GM18870 (cell line): ENCODE measurements at regions not wholly inside any gene's neighbourhood (a gene's known extent, or its start where the extent isn't known, plus 50 kb on each side); places are given as distances from the start of the nearest gene placed in this dataset.

ENCODE experiments used
- ATAC-seq: cut with Tn5 transposase; IDR thresholded peaks from one replicate; pipeline ENCODE4 v1.9.1; 2021; ENCODE audit warnings: moderate library complexity; ENCODE audit not compliant: unreplicated experiment

DNA sequence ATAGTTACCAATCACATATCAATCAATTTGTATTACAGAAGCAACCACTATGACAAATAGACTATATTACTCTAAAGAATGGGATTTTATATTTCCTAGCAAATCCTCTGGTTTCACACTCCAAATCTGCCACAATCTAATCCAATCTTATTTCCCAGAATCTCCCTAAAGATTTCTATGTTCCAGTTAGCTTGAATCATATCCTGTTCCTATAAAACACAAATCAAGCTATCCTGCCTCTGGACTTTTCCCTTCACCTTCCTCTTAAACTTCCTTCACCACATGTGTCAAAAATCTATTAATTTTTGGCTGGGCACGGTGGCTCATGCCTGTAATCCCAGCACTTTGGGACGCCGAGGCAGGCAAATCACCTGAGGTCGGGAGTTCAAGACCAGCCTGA is 50.0 kb downstream of the PIK3C2A start:
- no peak for ATAC-seq

DNA sequence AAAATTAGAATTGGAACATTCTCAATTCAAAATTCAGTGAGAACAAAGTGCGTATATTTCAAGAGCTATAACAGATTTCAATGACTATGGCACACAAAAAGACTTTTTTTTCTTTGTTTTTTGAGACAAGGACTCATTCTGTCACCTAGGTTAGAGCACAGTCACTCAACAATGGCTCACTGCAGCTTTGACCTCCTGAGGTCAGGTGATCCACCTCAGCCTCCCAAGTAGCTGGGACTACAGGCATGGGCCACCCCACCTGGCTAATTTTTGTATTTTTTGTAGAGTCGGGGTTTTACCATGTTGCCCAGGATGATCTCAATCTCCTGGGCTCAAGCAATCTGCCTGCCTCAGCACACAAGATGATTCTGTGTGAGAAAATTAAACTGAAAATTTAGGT is 51.5 kb downstream of the PIK3C2A start:
- ATAC-seq, result no peak

DNA sequence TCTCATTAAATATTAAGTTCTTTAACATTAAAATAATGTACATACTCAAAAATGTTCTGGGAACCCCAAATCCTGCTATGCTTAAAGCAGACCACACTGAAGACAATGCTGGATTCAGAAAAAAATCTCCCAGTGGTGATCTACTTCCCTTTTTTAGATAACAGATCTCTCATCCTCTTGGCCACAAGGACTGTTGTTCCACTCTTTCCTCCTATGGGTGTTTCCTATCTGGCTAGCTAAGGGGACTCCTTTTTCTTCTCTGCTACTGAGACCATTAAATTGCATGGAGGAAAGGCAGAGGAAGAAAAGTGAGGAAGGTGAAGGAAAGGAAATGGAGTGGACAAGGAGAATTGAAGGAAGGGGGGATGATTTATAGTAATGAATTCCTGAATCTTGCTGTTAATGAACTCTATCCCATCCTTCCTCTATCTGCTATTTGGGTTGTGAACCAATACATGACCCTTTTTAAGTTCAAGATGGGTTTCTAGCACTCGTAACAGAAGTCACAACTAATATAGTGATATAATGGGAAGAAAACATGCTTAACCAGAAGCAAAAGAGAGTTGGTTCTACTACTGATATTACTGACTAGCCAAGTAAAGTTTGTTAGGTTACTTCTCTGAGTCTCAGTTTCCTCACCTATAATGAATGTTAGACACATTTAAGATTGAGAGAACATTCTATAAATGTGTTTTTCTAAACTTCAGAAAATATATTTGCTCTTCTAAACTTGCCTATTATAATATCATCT is 53.2 kb downstream of the PIK3C2A start:
- ATAC-seq, result peak; percentile 49

DNA sequence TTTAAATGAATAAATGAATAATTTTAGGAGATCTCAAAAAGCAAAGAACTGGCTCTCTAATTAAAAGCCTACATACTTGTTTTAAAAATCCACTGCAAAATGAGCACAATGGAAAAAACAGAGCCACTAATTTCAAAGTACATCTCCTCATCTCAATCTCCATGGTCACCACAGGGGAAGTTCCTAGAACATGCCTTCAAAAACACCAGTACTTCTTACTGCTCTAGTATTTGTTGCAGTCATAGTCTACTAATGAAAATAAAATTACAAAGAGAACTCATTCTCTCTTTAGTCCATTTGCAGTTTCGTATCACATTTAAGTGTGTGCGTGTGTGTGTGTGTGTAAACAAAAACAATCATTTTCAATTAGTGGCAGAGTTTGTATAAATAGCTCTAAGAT is 54.0 kb downstream of the PIK3C2A start:
- ATAC-seq, result no peak

DNA sequence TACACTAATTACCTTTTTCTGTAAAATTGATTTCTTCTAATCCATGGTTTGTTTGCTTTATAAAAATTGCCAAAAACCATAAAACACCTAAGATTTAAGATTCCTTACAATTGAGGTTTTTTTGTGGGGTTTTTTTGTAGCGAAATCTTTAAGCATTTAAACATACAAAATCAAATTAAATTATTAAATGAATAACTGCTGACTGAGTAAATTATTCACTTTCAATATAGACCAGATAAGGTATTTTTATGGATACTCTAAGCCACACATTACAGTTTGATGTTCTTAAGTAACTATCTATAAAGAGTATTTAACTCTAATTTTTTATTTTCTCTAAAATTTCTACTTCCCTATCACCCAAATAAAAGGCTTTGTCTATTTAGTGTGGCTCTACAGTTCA is 55.5 kb downstream of the PIK3C2A start:
- no peak for ATAC-seq

DNA sequence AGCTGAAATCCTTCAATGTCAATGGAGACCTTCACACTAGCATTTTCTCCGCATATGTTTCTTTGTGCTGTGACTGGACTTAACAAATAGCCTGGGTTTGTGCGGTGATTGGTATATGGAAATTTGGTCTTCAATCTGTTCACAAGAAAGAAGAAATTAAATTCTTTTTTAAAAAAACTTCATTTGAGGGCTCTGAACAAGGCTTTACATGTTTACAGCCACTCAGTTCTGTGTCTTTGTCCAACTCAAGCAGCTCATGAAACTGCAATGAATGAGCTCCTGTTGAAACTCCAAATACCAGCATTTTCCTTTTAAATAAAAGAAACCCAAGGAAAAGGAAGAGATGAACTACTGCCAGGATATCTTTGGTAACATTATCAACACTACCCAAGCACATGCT is 57.3 kb downstream of the PIK3C2A start:
- ATAC-seq, result no peak

DNA sequence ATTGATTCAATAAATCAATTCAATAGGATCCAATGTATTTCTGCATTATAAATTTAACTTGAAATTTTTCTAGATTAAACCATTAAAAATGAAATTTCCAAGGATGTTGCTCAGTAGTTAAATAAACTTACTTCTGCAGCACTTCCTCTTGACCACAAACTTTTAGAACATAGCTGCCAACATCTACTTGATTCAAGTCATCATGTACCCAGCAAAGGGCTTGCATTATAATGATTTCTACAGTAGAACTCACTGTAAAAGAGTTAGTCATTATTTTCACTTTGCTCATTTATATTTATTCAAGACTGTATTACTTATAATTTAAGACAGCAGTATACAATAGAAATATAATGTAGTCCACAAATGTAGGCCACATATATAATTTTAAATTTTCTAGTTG is 59.2 kb downstream of the PIK3C2A start:
- ATAC-seq, result no peak

DNA sequence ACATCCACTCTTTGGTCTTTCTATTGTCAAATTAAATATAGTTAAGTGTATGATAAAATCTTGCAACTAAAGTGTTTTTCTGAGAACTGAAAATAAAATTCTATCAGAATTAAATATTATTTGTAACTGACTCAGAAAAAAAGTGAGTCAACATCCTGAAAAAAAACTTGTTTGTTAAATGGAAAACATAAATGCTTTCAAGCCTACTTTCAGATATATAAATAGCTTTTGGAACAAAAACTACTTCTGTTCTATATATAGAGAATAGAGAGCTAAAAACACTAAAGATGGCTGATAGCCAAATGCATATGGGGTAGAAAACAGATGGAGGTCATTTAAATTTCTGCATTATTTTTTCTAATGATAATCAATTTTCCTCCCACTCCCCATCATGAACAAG is 61.8 kb downstream of the PIK3C2A start:
- ATAC-seq, result no peak

DNA sequence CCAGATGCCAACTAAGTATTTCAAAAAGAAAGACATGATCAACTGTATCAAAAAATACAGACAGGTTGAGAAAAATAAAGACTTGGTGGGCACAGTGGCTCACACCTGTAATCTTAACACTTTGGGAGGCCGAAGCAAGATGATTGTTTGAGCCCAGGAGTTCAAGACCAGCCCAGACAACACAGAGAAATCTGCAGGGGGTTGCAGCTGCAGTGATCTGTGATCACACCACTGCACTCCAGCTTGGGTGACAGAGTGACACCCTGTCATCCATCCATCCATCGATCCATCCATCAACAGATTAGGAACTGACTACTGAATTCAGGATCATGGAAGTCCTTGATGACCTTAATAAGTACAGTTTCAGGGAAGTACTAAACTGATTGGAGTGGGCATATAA is 65.0 kb upstream of the RPS13 start:
- no peak for ATAC-seq

DNA sequence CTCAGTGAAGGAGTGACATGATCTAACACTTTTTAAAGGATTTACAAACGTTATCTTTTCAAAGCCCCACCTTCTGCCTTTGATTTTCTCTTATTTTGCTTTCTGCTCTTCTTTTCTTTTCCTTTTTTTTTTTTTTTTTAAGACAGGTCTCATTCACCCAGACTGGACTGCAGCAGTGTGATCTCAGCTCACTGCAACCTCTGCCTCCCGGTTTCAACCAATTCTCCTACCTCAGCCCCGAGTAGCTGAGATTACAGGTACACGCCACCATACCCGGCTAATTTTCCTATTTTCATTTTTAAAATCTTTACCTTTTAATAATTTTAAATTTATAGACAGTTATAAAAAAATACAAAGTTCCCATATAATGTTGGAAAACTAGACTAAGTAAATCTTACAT is 63.7 kb upstream of the RPS13 start:
- ATAC-seq, result no peak

DNA sequence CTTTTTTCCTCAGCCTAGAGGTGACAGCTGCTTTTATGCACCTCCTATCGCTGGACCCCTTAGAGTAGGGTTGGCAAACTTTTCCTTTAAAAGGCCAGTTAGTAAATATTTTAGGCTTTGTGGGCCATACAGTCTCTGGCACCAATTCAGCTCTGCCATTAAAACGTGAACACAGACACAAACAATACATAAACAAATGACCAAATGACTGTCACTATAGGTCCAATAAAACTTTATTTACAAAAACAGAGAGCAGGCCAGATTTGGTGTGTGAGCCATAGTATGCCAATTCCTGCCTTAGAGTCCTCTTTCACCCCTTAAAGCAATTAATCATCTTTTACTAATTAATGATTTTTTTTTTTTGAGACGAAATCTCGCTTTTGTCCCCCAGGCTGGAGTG is 61.1 kb upstream of the RPS13 start:
- no peak for ATAC-seq

DNA sequence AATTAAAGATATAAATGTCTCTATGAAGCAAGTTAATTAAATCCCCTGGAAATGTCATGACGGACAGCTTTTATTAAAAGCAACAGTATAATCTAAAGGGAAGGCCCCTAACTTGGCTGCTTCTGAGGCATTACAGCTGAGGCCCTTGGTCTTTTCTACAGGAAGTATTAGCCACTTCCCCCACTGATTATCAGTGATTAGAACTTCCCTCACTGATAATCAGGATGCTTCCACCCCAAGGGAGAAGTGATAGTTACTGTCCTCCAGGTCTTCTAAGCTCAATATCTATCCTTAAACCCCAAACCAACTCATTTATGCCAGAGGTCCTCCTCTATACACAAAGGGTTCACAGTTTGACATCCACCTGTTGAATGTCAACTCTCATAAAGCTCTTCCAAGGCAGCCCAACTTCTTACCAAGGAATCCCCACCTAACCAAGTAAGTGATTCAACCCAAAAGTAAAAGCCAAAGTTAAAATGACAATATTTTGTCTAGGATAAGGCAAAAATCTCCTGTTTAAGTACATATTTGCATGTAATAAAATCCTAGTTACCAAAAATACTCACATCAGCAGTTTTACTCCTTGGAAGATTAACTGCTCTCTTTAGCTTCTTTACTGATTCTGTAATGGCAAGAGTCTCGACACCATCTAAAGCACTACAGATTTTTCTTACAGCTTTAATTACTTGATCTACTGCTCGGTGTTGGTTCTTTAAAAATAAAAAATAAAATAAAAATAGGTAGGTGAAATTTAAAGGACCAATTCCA is 58.6 kb upstream of the RPS13 start:
- ATAC-seq, result no peak

DNA sequence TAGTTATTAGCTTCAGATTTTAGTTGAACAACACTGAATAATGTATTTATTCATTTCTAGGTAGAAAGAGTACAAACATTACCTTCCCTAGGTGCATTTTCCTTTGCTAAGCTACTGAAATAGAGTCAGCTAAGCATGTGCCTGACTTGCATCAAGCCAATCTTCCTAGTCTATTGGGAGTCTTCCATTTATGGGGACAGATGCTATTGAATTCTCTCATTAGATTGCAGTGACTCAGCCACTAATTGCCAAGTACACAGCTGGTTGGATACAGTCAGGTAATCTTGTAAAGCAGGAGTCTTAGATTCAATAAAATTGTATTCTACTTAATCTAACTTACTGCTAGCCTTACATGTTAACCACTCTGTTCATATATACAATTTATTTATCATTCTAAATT is 55.2 kb upstream of the RPS13 start:
- no peak for ATAC-seq

DNA sequence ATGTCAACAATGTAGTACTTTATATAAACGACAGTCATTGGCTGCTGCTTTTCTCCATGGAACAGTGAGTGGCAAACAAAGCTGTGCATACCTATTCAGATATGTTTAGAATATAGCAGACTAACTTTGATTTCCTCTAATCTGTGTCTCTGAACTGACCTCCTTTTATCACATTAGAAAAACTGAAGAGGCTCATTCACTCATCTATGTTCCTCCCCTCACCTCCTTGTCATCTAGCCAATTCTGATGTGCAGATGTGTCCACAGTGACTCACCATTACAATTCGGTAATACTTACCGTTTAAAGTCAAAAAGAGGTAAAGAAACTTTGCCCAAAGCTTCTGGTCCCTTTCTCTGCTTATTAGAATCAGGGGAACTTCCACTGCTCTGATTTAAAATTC is 51.5 kb upstream of the RPS13 start:
- ATAC-seq, result no peak
